HG02610 (cell line): ENCODE measurements at regions not wholly inside any gene's neighbourhood (a gene's known extent, or its start where the extent isn't known, plus 50 kb on each side); places are given as distances from the start of the nearest gene placed in this dataset.

Source experiments
- ATAC-seq: cut with Tn5 transposase; IDR thresholded peaks from one replicate; pipeline ENCODE4 v1.9.1; 2021; ENCODE audit warnings: mild to moderate bottlenecking, moderate library complexity; ENCODE audit not compliant: unreplicated experiment

GRCh38 chr16:66315210-66315825 lies 51.2 kb upstream of the CDH5 start:
- ATAC-seq, result peak; percentile 87

- ATAC-seq, result no peak
Measured at GRCh38 chr16:66311306-66311705, 55.2 kb upstream of the CDH5 start.

GRCh38 chr16:66309215-66309807 lies 57.2 kb upstream of the CDH5 start:
- no peak for ATAC-seq

GRCh38 chr16:66308096-66308495 lies 58.4 kb upstream of the CDH5 start:
- no peak for ATAC-seq

GRCh38 chr16:66306366-66307150 lies 59.9 kb upstream of the CDH5 start:
- no peak for ATAC-seq

DNA sequence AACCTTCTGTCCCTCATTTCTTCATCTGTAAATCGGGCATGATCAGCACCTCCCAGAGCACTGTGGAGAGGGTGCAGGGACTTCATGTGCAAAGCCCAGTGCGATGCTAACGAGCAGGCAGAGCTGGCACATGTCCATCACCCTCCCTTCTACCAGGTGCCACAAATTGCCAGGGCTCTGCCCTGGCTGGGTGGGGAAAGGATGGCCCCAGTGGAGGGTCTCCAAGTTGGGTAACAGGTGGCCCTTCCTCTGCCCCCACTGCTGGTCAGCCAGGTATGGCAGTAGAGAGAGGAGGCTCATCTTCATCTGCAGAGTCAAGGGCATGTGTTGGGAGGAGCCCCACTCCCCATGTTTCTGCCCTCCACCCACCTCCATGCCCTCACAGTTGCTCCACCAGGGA lies 61.5 kb upstream of the CDH5 start:
- no peak for ATAC-seq

- no peak for ATAC-seq
Measured at GRCh38 chr16:66304151-66304550, 62.3 kb upstream of the CDH5 start.

GRCh38 chr16:66300501-66300900 lies 66.0 kb upstream of the CDH5 start:
- no peak for ATAC-seq

GRCh38 chr16:66300037-66300436 lies 66.5 kb upstream of the CDH5 start:
- ATAC-seq, result no peak

DNA sequence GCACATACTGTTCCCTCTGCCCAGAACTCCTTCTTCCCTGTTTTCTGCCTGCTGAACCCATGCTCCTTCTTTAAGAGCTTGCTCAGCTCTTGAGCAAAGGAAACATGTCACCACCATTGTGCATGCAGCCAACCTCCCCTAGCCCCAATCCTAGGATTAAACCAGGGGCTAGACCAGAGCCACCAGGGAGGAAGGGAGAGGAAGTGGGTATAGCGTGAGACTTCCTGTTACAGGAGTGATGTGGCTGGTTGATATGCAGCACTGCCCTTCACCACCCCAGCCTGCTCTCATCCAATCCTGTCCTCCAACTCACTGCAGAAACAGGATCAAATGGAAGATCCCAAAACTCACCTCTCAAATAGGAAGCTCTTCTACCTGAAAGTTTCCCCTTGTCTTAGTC lies 67.1 kb upstream of the CDH5 start:
- no peak for ATAC-seq

DNA sequence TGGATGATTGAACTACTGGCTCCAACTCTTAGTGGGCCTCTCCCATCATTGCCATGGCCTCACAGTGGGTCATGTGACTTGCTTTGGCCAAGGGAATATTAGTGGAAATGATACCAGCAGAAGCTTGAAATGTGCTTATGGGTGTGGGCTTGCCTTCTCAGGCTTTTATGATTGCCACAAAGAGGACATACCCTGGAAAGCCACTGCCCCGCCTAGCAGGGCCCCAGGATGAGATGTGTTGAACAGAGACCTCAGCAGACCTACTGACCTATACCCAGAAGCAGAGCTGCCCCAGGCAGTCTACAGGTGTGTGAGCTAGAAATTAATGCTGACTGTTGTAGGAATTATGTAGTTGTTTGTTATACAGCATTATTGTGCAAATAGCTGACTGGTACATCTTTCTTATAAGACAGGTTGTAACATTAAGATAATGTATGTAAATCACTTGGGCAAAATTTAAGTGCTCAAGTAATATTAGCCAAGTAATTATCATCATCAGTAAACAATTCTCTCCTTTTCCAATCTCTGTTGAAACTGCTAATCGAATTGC lies 67.8 kb upstream of the CDH5 start:
- no peak for ATAC-seq

DNA sequence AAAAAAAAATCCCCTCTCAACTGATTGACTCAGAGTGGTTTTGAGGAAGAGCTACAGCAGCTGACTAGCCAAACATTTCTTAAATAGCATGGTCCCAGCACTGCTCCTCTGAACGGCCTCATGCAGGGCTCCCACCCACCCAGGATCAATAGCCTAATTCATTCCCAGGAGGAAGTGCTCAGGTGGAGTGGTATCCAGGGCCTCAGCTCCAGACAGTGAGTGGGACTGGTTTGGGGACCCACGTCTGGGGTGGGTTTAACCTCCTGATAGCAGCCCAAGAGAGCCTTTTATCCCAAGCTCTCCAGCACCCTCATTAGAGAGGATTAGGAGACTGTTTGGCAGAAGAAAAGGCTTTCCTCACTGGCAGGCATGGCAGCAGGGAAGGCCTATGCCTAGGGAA lies 68.5 kb upstream of the CDH5 start:
- ATAC-seq, result no peak

GRCh38 chr16:66296591-66296990 lies 69.9 kb upstream of the CDH5 start:
- no peak for ATAC-seq

DNA sequence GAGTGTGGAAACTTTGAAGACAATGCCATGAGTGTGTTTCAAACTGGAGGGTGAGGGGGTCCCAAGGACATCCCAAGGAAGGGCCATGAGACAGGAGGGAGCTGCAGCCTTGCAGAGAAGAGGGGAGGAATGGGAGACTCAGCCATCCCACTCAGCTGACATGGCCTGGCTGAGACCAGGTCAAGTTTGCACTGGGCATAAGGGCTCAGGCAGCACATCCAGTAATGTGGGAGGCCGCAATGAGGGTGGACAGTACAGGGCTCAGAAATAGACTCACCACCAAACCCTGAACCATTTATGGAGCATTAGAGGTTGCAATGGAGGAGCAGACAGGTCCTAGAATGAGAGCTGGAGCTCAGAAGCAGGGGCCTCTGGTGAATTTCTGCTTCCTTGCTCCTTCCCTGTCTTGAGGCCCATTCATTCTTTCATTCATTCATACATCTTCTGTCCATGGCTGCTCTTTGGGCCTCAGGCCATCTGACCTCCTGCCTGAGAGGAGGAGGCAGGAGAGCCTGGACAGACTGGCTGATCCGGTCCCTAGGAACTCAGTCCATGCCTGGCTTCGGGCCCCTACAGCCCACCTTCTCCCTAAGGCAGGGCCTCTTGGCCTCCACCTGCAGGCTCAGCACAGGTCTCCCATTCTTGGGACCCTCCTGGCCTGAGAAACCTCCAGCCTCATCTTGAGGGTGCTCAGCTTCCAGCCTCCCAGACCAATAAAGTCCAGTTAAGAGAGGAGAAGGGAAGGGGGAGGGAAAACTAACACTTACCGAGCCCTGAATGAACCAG lies 70.5 kb upstream of the CDH5 start:
- ATAC-seq, result no peak

DNA sequence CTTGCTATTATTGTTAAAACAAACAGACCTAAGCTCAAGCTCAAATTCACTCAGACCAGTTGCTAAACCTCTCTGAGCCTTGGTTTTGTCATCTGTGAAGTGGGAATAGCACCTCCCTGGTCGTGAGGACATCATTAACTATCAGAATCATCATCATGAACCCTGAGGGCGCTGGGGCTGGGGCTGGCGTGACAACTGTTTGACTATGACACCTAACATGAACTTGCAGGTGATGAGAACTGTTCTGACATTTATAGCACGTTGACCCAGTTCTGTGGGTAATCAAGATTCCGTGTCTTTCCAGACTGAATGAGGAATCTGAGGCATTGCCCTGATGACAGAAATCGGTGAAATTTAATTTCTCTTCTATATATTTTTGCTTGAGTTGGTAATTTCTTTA lies 71.3 kb upstream of the CDH5 start:
- no peak for ATAC-seq

GRCh38 chr16:66294507-66294906 lies 72.0 kb upstream of the CDH5 start:
- no peak for ATAC-seq

GRCh38 chr16:66293932-66294331 lies 72.6 kb upstream of the CDH5 start:
- no peak for ATAC-seq

DNA sequence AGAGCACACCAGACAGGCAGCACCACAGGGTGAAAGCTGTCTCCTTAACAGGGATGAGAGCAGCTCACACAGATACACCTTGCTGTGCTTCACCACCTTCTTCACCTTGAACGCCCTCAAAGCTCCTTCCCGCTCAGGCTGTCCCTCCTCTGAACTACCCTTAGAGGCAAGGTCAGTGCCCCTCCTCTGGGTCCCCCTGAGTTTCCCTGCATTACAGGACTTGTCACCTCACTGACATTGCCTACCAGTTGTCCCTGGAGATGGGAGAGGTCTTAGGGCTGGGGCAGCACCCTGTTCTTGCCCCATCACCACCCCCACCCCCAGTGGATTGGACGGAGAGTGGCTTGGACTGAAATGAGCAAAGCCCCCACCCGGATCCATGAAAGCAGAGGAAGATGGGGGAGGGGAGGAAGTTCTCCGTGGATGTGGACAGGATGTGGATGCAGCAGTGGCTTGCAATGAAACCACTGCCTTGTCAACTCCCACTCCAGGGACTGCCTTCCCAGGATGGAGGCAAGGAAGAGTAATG lies 73.2 kb upstream of the CDH5 start:
- no peak for ATAC-seq

GRCh38 chr16:66292241-66292935 lies 74.1 kb upstream of the CDH5 start:
- ATAC-seq, result no peak

DNA sequence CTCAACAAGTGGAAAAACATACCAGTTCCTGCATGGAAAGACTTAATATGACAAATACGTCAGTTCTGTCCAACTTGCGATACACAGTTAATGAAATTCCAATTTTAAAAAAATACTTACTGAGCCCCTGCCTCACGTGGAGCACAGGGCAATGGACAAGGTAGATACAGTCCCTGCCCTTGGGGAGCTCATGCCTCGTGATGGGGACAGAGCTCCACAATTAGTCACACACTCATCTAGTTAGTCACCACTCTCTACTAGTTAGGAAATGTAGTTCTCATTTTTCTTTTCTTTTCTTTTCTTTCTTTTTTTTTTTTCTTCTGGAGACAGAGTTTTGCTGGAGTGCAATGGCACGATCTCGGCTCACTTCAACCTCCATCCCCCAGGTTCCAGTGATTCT lies 74.7 kb upstream of the CDH5 start:
- ATAC-seq, result no peak
